Mucosa of descending colon (tissue), 3 donors: ENCODE measurements at regions not wholly inside any gene's neighbourhood (a gene's known extent, or its start where the extent isn't known, plus 50 kb on each side); places are given as distances from the start of the nearest gene placed in this dataset.

Experiments used
- ATAC-seq: fragments of 200-7000 bp; cut with Tn5 transposase; one replicate; pipeline ENCODE4 v1.9.1; 2020; ENCODE audit warnings: mild to moderate bottlenecking, moderate library complexity
- DNase-seq, 3 donors: peaks; one replicate each; pipeline ENCODE4 v3.0.0-alpha.2; 2020
- H3K36me3 ChIP-seq: fragments of 200-600 bp; one replicate; pipeline ENCODE4 v1.8.0; 2021; ENCODE audit warnings: low read depth, mild to moderate bottlenecking
- H3K4me1 ChIP-seq: fragments of 200-600 bp; one replicate; pipeline ENCODE4 v1.8.0; 2021; ENCODE audit warnings: low read depth, mild to moderate bottlenecking
- H3K4me3 ChIP-seq: fragments of 200-600 bp; one replicate; pipeline ENCODE4 v1.8.0; 2021; ENCODE audit warnings: mild to moderate bottlenecking
- H3K9me3 ChIP-seq: fragments of 200-600 bp; one replicate; pipeline ENCODE4 v1.8.0; 2021; ENCODE audit warnings: mild to moderate bottlenecking
- intact Hi-C, 2 donors: fragments of 100-400 bp; cut with DNase I in 1 of 2; cut with micrococcal nuclease in 1 of 2; formaldehyde crosslinking; loops; one replicate each; pipeline versions ENCODE4 v1.11.0 to v1.11.1; 2022; cut with DNase I, micrococcal nuclease
- TF ChIP-seq, protein P1 (sequence below): fragments of 200-600 bp; IDR thresholded peaks from one replicate; pipeline ENCODE4 v1.8.0; 2022; ENCODE audit warnings: antibody characterized with exemption, mild to moderate bottlenecking
- donor health status: DM: no; HTN: no; CAD: no; lungs with moderate emphysema.
- donor health status: DM: no; HTN: no; CAD: no.
- donor health status: DM: no; HTN: yes; CAD: no.

DNA sequence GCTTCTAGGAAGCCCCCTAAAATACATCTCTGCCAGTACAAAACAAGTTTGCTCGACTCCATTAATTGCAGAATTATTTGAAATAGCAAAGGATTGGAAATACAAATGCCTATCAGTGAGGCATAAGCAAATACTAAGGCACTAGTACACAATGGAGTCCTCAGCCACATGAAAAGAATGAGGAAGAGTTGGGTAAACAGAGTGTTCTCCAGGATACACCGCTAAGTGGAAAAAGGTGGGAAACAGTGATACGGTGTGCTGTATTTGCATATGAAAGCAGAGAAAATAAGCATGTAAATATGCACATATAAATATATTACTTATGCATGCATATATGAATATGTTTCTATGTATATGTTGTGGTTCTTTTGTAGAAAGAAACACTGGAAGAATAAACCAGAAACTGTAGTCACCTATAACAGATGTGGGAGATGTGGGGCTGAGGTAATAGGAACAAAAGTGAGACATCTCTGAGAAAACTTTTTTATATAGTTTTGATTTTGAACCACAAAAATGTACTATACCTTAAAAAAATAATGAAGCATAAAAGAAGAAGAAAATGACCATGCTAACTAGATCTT lies 143.4 kb upstream of the MYLIP start:
- no peaks in the 10 kb centered on the region for H3K4me1 ChIP-seq
- intact Hi-C loops = no loop called here
- H3K36me3 ChIP-seq = no peaks in the 10 kb centered on the region
- TF ChIP-seq, protein P1, sequence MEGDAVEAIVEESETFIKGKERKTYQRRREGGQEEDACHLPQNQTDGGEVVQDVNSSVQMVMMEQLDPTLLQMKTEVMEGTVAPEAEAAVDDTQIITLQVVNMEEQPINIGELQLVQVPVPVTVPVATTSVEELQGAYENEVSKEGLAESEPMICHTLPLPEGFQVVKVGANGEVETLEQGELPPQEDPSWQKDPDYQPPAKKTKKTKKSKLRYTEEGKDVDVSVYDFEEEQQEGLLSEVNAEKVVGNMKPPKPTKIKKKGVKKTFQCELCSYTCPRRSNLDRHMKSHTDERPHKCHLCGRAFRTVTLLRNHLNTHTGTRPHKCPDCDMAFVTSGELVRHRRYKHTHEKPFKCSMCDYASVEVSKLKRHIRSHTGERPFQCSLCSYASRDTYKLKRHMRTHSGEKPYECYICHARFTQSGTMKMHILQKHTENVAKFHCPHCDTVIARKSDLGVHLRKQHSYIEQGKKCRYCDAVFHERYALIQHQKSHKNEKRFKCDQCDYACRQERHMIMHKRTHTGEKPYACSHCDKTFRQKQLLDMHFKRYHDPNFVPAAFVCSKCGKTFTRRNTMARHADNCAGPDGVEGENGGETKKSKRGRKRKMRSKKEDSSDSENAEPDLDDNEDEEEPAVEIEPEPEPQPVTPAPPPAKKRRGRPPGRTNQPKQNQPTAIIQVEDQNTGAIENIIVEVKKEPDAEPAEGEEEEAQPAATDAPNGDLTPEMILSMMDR = no peak
- ATAC-seq (no peak), DNase-seq (no peak)
- no peak overlapping the region for H3K4me3 ChIP-seq
- no peaks in the 10 kb centered on the region for H3K9me3 ChIP-seq

DNA sequence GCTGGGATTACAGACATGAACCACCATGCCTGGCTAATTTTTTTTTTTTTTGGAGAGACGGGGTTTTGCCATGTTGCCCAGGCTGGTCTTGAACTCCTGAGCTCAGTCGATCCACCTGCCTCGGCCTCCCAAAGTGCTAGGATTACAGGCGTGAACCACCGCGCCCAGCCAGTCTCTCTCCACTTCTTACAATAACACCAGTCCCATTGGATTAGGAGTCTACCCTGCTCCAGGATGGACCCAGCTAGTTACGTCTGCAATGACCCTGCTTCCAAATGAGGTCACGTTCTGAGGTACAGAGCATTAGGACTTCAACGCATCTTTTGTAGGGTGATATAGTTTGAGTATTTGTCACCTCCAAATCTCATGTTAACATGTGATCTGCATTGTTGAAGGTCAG lies 146.9 kb upstream of the MYLIP start:
- TF ChIP-seq, protein P1 = no peak
- intact Hi-C loops = no loop called here
- Histone ChIP-seq H3K36me3 (no peaks in the 10 kb centered on the region), H3K9me3 (no peaks in the 10 kb centered on the region), H3K4me1 (no peaks in the 10 kb centered on the region), H3K4me3 (no peak overlapping the region)
- DNase-seq (no peak), ATAC-seq (no peak)

DNA sequence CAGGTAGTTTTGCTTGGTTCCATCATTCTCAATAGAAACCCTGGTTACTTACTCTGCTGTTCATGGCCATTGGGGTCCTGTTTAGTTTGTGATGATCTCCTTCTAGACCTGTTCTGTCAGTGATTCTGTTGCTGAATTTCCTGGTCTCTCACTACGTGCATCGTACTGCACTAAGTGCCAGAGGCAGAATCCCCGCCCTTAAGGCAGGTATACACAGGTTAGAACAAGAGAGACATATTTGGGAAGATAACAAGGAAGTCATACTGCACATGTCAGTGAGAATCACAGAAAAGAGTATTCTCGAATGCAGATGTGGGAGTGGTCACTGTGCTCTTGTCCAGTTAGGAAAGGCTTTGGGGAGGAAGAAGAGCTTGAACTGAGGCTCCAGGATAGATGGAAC lies 148.1 kb upstream of the MYLIP start:
- ATAC-seq = no peak
- no peaks in the 10 kb centered on the region for H3K36me3 ChIP-seq

DNA sequence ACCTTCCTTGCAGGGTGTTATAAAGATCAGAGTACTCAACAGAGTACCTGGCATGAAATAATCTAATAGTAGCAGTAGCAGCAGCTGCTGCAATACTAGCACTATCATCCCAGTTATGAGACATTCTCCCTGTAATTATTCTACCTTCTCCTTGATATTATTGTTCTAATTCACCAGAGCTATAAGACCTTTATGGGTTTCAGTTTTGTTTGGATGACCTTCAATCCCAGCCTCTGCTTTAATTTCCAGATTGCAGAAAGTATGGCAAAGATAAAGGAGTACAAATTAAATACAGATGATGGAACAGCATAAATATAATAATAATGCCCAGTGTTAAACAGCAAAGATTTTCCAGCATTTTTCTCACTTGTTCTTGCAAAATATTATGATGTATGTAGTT lies 150.5 kb upstream of the MYLIP start:
- Histone ChIP-seq H3K4me1 (no peaks in the 10 kb centered on the region), H3K36me3 (no peaks in the 10 kb centered on the region), H3K4me3 (no peak overlapping the region), H3K9me3 (peaks cover 3% of the 10 kb centered on the region)
- intact Hi-C loops = no loop called here
- no peak for DNase-seq
- TF ChIP-seq, protein P1 = no peak
- ATAC-seq = no peak

More for the DNA sequence above, 148.1 kb upstream of the MYLIP start:
- TF ChIP-seq, protein P1 = no peak
- intact Hi-C loops = no loop called here
- no peak overlapping the region for H3K4me3 ChIP-seq
- no peaks in the 10 kb centered on the region for H3K9me3 ChIP-seq
- H3K4me1 ChIP-seq = no peaks in the 10 kb centered on the region
- no peak for DNase-seq

DNA sequence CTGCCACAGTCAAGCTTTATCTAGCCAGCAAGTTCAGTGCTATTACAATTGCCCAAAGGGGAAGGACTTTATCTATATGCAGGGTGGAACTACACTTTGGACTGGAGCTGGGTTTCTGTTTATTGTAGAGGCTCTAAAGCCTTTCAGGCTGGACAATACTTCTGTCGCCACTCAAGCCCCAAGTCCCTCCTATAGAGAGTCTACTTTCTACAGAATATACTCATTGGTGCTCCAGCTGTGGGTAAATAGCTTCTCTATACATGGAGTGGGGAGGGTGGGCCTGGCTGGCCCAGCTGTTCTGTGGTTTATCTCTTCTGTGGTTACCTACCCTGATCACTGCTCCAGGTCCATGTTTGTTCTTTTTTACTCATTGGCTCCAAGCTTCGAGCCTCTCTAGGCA lies 151.8 kb upstream of the MYLIP start:
- TF ChIP-seq, protein P1 = no peak
- DNase-seq (no peak), ATAC-seq (peak; percentile 42)
- Histone ChIP-seq H3K36me3 (no peaks in the 10 kb centered on the region), H3K4me3 (no peak overlapping the region), H3K4me1 (no peaks in the 10 kb centered on the region), H3K9me3 (peaks cover 3% of the 10 kb centered on the region)
- intact Hi-C loops = no loop called here

DNA sequence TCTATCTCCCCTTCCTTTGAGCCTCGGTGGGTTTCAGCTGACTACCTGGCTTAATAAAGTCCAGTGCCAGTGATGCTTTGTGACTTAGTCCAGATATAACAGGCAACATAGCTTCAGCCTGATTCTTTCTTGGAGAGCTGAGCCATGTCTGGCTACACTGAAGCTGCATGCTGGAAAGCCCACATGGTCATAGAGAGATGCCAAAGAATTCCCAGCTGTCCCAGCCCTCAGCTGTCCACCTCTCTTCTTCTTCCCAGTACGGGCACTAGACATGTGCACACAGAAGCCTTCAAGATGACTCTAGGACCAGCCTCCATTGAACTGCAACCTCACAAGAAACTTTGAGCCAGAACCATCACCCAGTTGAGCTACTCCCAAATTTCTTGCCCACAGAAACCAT lies 154.1 kb upstream of the MYLIP start:
- H3K4me1 ChIP-seq = no peaks in the 10 kb centered on the region
- intact Hi-C loops = no loop called here
- no peak overlapping the region for H3K4me3 ChIP-seq
- H3K36me3 ChIP-seq = no peaks in the 10 kb centered on the region
- DNase-seq (no peak), ATAC-seq (no peak)
- peaks cover 3% of the 10 kb centered on the region for H3K9me3 ChIP-seq
- TF ChIP-seq, protein P1 = no peak
